HG02840 (cell line): ENCODE measurements at regions not wholly inside any gene's neighbourhood (a gene's known extent, or its start where the extent isn't known, plus 50 kb on each side); places are given as distances from the start of the nearest gene placed in this dataset.
A peak's percentile ranks its signal among the peaks of the same experiment; 100 is the strongest.

Experiments
- ATAC-seq: cut with Tn5 transposase; IDR thresholded peaks from one replicate; pipeline ENCODE4 v1.9.1; 2021; ENCODE audit warnings: mild to moderate bottlenecking, moderate library complexity, moderate number of reproducible peaks; ENCODE audit not compliant: unreplicated experiment, low FRiP score

DNA sequence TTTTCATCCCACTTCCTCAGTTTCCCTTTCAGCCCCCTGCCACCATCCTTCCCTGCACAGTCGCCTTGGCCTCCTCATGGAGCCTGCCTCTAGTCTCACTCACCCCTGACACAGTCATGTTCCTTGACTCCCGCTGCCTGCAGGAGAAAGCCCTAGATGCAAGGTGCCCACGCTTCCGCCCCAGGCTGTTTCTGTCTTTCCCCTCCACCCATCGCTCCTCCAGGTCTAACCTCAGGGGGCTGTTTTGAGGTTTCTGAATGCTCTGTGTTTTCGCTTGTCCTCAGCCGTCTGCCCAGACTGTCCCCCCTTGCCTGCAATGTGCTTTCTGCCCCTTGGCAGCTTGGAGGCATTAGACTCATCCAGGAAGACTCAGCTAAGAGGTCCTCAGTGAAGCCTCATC, 89.9 kb downstream of the EMX2 start:
- ATAC-seq: no peak

GRCh38 chr10:117635826-117636225, 93.3 kb downstream of the EMX2 start:
- ATAC-seq: no peak

- ATAC-seq: no peak
Observed at GRCh38 chr10:117638200-117638599, 95.7 kb downstream of the EMX2 start.

GRCh38 chr10:117638664-117639200, 96.2 kb downstream of the EMX2 start:
- no peak for ATAC-seq

DNA sequence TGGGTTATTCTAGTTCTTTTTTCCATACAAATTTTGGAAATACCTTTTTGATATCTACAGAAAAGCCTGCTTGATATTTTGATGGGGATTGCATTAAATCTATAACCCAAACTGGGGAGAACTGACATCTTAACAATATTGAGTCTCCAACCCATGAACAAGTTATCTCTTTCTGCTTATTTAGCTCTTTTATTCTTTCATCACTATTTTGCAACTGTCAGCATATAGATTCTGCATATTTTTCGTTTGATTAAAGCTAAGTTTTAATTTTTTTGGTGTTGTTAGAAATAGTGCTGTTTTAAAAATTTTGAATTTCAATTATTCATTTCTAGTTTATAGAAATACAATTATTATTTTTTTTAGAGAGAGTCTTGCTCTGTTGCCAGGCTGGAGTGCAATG, 97.9 kb downstream of the EMX2 start:
- no peak for ATAC-seq

GRCh38 chr10:117646718-117647117, 104.2 kb downstream of the EMX2 start:
- no peak for ATAC-seq

GRCh38 chr10:117647306-117647705, 104.8 kb downstream of the EMX2 start:
- ATAC-seq: no peak

DNA sequence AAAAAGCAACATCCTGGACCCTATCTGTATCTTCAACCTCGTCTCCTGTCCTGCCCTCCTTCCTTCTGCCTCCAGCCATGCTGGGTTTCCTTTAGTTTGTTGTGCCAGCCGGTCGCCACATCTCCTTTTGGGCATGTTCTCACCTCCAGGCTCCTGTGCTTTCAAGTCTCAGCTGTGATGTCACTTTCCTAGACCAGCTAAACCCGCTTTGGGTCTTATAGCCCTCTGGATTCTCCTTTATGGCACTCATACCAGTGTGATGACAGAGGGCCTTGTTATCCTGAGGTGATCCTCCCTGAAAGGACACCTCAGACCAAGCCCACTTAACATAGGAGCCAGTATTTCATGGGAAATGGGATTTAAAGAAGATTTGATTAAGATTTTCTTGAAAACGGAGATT, 108.6 kb downstream of the EMX2 start:
- no peak for ATAC-seq

GRCh38 chr10:117652228-117653169, 110.0 kb downstream of the EMX2 start:
- ATAC-seq: peak; percentile 30

GRCh38 chr10:117653170-117653515, 110.6 kb downstream of the EMX2 start:
- peak; percentile 89 for ATAC-seq

GRCh38 chr10:117654105-117654504, 111.6 kb downstream of the EMX2 start:
- ATAC-seq: no peak

DNA sequence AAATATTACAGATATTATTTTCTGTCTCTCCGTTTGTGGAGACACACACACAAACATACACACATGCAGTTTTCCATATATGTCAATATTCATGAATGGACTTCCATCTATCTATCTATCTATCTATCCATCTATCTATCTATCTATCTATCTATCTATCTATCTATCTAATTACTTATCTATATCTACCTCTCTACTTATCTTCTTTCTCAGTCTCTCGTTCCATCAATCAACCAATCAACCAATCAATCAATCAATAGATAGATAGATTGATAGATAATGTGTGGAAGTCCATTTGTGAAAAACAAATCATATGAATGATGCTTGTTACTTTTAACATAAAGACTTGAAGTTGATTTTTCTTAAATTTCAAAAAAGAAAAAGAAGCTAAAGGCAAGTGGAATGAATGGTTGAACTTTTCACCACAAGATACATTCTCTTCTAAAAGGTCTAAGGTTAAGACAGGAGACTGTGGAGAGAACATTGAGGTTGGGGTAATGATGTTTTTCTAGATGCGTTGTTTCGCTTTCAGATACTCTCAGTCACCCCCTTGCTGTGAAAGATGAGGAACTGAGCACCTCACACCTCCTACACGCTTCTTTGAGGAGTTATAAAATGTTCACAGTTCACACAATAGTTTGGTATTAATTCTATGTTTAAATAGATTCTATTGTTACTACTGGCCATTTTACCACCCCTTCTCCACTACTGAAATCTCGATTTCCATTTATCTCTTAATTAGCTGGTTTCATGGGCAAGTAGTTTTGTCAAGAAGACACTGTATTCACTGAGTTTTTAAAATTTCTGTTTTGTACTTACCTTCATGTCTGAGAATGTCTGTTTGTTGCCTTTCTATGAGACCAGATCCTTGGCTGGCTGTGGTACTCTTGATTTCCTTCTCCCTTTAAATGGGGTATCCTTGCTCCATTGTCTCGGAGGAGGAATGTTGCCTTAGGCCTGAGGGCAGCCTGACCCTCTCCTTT, 114.1 kb downstream of the EMX2 start:
- ATAC-seq: peak; percentile 81

- no peak for ATAC-seq
Observed at GRCh38 chr10:117661316-117661715, 118.8 kb downstream of the EMX2 start.

GRCh38 chr10:117662126-117662525, 119.6 kb downstream of the EMX2 start:
- ATAC-seq: no peak

DNA sequence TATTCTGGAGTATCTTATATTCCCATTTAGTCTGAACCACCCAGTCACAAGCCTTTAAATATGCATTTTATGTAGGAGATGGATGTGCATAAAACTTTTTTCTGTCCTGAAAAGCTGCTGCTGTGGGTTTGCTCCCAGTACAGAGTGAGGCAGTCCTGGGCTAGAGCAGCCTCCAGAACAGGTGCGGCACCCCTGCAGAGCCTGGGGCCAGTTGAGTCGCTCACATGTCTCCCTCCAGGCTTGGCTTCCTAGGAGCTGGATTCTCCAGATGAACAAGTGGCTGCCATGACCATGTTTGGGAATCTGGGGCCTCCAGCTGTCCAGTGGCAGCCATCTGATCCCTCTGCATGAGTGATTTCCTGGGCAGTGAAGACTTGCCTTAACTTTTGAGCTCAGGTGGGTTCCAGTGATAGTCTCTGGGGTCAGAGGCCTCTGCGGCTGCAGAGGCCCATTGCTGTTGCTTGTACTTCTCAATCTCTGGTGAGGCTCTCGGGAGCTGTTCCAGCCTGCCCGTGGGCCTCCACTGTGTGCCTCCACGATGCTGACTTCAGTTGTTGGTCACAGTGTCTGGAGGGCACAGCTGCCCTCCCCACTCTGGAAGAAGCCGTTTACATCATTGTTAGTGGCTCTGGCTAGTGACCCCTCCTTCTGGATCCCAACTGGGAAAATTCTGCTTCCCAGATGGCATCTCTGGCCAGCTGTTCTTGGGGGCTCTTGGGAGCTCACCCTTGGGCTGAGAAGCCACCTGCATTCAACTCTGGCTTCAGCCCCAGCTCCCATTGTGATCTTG, 120.4 kb downstream of the EMX2 start:
- no peak for ATAC-seq

- ATAC-seq: peak; percentile 99
Observed at GRCh38 chr10:117663750-117664149, 121.2 kb downstream of the EMX2 start.

- no peak for ATAC-seq
Observed at GRCh38 chr10:117664288-117664687, 121.7 kb downstream of the EMX2 start.

GRCh38 chr10:117666166-117666565, 123.6 kb downstream of the EMX2 start:
- ATAC-seq: no peak

DNA sequence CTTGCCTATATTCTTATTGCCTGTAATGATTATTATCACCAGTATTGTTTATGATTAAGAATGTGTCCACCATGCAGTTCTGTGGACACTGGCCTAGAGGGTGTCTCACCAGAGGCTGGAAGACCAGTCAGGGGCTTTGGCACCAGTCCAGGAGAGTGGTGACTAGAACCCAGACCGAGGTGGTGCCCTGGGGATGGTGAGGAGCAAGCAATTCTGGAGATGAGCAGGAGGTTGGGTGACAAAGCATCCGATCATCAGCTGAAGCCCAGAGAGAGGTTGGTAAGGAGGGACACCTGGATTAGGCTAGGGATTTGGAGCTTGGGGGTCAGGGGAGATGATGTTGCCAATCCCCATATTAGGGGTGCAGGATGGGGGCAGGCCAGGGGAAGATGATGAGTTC, 124.4 kb downstream of the EMX2 start:
- ATAC-seq: no peak

DNA sequence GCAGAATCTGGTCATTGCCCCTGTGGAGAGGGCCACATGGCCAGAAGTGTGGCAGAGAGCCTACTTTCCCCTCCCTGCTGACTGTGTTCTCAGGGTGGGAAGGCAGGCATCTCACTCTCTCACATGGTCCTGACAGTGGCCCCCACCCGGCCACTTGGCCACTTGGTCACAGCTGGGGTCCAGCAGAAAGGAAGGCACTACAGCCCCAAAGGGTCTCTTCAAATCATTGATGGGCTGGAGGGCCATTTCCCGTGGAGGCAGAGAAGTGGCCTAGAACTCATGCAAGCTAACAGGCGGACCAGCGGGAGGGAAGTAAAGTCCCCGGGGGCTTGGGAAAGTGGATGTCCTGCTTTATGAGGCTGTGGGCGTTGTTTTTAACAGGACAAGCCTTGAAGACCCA, 125.3 kb downstream of the EMX2 start:
- ATAC-seq: no peak
